Hematopoietic multipotent progenitor cell treated with erythropoietin and hydrocortisone succinate and interleukin-3 and kit ligand, for 8 days (in vitro differentiated cells): ENCODE measurements at regions not wholly inside any gene's neighbourhood (a gene's known extent, or its start where the extent isn't known, plus 50 kb on each side); places are given as distances from the start of the nearest gene placed in this dataset.

Source experiments
- DNase-seq: peaks from one replicate; pipeline ENCODE4 v3.0.0-alpha.2; 2015

GRCh38 chr2:23238011-23238657 lies 146.8 kb upstream of the KLHL29 start:
- no peak for DNase-seq

GRCh38 chr2:23239374-23239773 lies 145.6 kb upstream of the KLHL29 start:
- no peak for DNase-seq

- DNase-seq, result no peak
Observed at GRCh38 chr2:23241121-23241520, 143.9 kb upstream of the KLHL29 start.

DNA sequence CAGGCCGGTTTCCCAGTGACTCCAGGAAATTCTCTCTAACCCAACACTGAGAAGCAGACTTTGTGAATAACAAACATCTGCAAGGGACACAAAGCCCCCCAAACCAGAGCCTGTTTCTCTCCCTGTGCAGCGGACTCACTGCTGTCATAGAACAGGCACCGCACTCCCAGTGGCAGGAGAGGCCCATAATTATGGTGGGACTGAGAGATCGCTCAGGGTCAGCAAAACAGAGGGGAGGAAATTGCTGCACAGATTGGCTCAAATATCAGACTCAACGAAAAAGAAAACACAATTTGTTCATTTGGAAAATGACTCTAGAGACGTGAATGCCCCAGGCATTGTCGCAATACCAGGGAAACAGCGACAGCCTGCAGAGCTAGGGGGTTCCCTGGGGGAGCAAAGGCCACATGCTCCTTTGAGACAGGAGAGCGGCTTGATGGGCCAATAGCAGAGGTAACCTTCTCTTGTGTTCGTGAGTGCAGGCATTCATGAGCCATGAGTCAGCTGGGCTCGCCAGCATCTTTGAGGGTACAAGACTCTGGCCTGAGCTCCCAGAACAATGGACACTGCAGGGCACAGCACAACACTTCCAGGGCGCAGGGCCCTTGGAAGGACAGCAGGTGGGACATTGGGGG lies 143.3 kb upstream of the KLHL29 start:
- no peak for DNase-seq

GRCh38 chr2:23243073-23243659 lies 141.8 kb upstream of the KLHL29 start:
- no peak for DNase-seq

- no peak for DNase-seq
Observed at GRCh38 chr2:23244617-23245016, 140.4 kb upstream of the KLHL29 start.

GRCh38 chr2:23246992-23247683 lies 137.8 kb upstream of the KLHL29 start:
- no peak for DNase-seq

DNA sequence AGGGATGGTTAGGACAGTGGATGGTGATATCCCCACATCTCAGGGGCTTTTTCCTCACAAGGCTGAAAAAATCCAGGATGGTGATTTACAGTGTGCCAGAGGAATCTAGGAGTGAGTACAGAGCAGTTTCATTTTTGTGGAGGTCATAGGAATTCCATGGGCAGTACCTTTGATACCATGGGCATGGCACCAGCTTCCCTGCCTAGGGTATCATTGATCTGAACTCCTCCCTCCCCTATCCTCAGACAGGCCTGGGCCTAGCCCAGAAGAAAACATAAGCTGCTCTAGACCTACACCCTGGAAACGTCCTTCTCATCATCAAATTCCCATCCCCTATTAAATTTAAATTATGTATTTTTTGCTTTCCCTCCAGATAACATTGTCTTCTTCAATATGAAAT lies 136.3 kb upstream of the KLHL29 start:
- no peak for DNase-seq

DNA sequence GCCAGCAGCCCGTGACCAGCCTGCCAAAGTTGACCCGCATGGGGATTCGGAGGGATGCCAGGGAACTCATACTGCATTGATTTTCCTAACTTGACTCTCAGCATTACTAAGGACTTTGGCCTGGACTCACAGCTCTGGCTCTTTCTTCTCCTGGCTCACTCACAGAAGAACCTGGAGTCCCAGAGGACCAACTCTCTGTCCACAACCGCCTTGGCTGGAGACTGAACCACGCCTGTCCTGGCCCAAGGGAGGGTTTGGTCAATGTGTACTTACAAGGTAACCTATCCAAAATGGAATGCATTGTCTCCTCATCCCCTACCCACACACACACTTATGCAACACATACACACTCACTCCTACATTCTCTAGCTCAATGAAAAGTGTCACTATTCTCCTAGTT lies 135.6 kb upstream of the KLHL29 start:
- DNase-seq, result no peak

DNA sequence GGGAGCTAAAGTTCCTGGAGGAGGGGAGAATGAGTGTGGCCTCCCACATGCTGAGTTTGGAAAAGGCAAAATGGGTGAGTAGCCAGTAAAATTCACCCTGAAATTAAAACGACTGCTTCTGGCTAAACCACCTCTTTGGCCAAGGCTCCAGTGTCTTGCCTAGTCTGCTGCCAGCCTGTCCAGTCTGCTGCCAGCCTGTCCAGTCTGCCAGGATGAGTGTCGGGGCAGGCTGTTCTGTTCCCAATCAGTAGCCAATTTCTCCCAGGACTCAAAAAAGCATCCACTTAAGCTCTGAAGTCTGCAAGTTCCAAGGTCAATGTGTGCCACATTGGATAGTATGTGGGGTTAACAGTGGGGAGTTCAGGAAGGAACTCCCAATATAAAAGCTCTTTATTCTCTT lies 134.6 kb upstream of the KLHL29 start:
- DNase-seq, result no peak

- no peak for DNase-seq
Observed at GRCh38 chr2:23256643-23257042, 128.3 kb upstream of the KLHL29 start.

GRCh38 chr2:23260621-23261020 lies 124.4 kb upstream of the KLHL29 start:
- no peak for DNase-seq

- DNase-seq, result no peak
Observed at GRCh38 chr2:23268467-23269263, 116.3 kb upstream of the KLHL29 start.

- DNase-seq, result no peak
Observed at GRCh38 chr2:23269747-23270146, 115.2 kb upstream of the KLHL29 start.

- DNase-seq, result no peak
Observed at GRCh38 chr2:23270810-23271209, 114.2 kb upstream of the KLHL29 start.

DNA sequence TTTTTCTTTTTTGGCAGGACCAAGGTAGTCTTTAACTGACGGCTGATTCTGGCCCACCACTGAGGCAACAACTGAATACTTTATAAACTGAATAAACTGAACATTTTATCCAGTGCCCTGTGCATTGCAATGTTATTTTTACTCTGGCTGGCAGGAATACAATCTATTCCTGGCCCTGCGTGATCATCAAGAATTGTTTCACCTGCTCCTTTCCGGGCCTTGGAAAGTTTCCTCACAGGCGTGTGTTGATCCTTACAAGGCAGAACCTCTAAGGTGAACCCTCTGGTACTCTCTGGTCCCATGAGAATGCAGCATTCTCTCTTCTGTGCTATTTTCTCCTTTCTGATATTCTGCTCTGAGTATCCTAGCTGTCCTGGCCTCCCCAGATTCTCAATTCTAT lies 113.7 kb upstream of the KLHL29 start:
- DNase-seq, result no peak

DNA sequence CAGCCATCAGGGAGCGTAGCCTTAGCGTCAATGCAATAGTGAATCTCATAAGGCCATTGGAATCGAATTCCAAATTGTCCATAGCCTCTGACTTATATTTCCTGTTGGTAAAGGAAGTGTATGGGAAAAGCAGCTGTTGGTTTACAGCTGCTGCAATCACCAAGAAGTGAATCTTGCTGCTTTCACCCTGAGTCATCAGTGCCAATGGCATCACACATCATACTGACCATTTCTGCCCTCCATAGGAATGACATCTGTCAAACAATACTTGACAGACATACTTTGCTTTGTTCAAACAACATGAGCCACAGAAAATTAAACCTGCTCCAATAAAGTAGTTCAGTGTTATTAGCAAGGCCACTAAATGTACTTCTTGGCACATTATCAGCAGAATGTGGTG lies 111.2 kb upstream of the KLHL29 start:
- no peak for DNase-seq

- no peak for DNase-seq
Observed at GRCh38 chr2:23280401-23280800, 104.6 kb upstream of the KLHL29 start.

DNA sequence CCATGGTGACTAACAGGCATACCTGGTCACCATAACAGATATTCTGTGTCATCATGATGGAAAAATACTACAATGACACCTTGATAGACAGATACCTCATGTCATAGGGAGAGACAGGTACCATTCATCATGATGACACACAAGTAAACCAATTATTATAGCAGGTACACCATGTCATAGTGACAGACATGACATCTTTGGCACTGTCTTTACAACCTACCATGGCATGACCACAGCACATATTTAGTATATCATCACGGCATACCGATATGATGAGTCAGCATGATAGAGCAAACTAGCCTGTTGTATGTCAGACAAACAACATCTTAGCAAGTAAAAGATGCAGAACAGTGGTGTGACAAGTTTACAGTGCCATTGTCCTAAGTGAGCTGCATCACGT lies 101.3 kb upstream of the KLHL29 start:
- no peak for DNase-seq

DNA sequence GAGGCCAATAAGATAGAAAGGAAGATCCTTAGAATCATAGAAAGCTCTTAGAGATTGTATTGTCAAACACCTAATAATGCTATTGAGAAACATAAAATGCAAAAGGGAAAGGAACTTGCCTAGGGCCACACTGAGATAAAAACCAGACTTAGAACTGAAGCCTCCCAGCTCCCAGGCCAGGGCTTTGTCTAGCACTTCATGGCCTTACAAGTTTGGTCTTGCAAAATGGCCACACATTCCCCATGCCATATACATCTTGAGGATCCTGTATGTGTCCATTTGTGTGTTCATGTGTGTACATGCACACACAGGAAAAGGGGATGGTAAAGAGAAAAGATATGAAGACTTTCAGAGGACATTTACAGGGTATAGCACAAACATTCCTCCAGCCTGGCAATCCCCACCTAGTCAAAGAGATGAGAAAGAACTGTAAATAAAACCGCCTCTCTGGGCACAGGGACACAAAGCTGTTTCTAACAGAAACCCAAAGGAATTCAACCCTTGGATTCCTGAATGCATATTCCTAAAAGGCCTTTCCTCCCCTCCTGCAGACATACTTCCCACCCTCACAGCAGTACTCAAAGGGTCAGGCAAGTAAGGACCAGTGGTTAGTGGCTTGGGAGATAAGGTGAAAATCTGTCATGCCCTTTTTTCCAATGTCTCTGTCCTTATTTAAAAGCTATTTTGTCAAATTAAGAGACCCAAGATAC lies 99.7 kb upstream of the KLHL29 start:
- DNase-seq, result no peak

GRCh38 chr2:23286031-23286757 lies 98.8 kb upstream of the KLHL29 start:
- no peak for DNase-seq
